ENCODE measurements at regions not wholly inside any gene's neighbourhood (a gene's known extent, or its start where the extent isn't known, plus 50 kb on each side); places are given as distances from the start of the nearest gene placed in this dataset.
"Not testable (repeated sequence)": the region's sequence is repeated elsewhere in the genome, so short reads cannot be mapped to it uniquely, and the experiment has no call there.

DNA sequence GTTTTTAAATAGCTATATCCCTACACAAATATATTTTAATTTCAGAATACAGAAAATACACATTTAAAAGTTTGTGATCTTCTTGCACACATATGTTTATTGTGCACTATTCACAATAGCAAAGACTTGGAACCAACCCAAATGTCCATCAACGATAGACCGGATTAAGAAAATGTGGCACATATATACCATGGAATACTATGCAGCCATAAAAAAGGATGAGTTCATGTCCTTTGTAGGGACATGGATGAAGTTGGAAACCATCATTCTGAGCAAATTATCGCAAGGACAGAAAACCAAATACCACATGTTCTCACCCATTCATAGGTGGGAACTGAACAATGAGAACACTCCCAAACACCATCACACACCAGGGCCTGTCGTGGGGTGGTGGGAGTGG is 266.9 kb upstream of the GK2 start:
- in situ Hi-C loops (cut with HindIII; ENCODE audit: low pct_ligation_motif_present, low pct_unique_long_range_greater_than_20kb, low sequenced_read_pairs); DNase-seq: not testable (repeated sequence)

DNA sequence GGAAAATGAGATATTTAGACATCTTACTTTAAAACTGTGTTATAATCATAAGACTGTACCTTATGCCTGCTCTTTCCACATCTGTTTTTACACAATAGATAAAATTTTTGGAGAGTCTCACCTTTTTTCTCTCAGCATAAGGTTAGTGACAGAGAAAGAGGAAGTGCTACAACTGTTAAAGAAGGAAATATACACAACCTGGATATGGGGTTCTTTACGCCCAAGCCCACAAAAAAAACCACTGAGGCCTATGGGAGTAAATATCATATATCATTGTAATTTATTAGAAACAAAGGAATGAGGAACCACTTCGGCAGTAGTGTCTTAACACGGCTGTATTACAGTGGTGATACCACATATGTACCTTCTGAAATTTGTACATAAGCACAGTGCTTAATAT is 265.9 kb upstream of the GK2 start:
- DNase-seq, result no peak
- in situ Hi-C loops (cut with HindIII; ENCODE audit: low pct_ligation_motif_present, low pct_unique_long_range_greater_than_20kb, low sequenced_read_pairs), result no loop called here

DNA sequence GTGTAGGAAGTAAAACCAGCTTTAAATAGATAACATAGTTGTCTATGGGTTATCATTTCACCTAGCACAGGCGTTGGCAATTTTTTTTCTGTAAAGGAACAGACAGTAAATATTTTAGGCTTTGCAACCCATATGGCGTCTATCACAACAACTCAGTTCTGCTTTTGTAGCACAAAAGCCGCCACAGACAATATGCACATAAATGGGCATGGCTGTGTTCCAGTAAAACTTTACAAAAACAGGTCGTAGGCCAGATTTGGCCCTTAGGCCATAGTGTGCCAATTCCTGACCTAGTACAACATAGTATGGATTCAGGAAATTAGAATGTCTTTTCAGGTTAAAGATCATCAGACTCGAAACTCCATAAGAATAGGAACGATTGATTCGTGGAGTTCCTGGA is 265.3 kb upstream of the GK2 start:
- DNase-seq, result no peak
- in situ Hi-C loops (cut with HindIII; ENCODE audit: low pct_ligation_motif_present, low pct_unique_long_range_greater_than_20kb, low sequenced_read_pairs), result no loop called here

DNA sequence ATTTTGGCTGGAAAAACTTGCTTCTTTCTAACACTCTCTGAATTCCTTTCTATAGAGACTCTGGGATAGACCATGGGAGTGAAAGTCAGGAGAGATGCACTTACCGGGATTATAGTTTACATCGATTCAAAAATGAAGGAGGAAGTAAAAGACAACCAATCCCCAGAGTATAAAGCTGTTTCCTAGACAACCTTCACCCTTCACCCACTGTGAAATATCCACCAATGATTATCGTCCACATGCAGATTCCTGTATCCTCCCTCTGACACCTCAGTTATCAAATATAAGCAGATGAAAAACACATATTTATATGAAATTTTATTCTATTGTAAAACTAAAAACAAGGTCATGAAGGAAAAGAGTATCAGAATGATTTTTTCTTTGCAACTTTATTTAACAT is 258.8 kb upstream of the GK2 start:
- DNase-seq, result no peak
- in situ Hi-C loops (cut with HindIII; ENCODE audit: low pct_ligation_motif_present, low pct_unique_long_range_greater_than_20kb, low sequenced_read_pairs), result no loop called here

DNA sequence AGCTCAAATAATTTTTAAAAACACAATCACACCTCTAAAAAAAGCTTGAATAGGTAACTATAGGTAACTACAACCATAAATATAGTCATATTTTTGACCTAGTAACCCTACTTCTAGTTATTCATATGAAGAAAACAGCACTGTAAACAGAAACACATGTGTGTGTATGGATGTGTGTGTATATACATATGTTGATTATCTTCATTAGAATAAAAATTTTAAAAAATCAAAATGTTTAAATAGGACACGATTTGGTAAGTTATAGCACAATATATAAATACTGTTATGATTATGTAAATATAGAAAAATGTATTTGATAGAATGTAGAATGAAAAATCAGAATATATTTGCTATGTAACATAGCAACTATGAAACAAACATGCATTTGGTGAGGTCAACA is 258.1 kb upstream of the GK2 start:
- no peak for DNase-seq
- in situ Hi-C loops (cut with HindIII; ENCODE audit: low pct_ligation_motif_present, low pct_unique_long_range_greater_than_20kb, low sequenced_read_pairs), result no loop called here

DNA sequence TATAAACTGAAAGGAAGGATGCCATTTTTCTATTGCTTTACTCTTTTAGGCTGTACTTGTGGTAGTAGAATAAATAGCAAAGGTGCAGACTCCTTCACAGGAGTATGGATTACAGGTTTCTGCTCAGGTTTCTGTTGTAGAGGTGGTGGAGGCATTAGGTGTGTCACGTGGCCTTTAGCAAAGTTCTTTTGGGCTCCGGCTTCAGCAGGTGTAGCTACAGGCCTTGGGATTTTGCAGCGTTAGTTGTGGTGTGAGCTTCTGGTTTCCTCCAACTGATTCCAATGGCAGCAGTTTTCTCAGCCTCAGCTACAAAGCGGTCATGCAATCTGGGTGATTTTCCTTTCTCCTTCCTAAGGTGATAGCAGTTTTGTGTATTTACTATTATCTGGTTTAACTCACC is 255.8 kb upstream of the GK2 start:
- in situ Hi-C loops (cut with HindIII; ENCODE audit: low pct_ligation_motif_present, low pct_unique_long_range_greater_than_20kb, low sequenced_read_pairs), result no loop called here
- DNase-seq, result no peak

DNA sequence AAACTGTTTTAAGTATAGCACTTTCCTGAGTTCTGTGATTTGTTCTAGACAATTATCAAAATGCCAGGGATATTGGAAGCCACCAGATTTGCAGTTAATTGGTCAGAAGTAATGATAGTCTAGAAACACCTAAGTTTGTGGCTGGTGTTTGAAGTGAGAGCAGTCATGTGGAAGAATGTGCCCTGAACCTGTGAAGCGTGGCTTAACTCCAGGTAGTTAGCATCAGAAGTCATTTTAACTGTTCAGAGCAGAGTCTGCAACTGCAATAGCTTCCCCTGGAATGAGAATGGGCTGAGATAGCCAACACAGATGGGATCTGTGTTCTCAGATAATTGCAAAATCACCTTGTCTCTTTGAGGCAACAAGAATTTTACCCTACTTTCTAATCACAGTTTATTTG is 255.1 kb upstream of the GK2 start:
- DNase-seq, result no peak
- in situ Hi-C loops (cut with HindIII; ENCODE audit: low pct_ligation_motif_present, low pct_unique_long_range_greater_than_20kb, low sequenced_read_pairs), result no loop called here

DNA sequence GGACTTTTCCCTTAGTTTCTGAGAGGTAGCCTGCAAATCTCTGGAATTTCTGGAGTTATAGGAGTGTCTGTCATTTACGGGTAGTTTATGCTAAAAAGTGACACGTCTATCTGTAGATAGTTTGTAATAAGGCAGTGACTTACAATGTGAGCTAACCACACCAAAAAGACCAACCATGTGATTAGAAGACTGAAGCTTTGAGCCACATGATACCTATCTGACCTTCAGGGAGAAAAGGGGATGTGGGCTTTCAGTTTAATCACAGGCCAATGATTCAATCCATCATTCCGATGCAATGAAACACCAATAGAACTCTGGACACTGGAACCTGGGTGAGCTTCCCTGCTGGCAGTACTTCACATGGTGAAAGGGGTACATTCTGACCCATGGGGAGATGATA is 254.6 kb upstream of the GK2 start:
- DNase-seq, result no peak
- in situ Hi-C loops (cut with HindIII; ENCODE audit: low pct_ligation_motif_present, low pct_unique_long_range_greater_than_20kb, low sequenced_read_pairs), result no loop called here

DNA sequence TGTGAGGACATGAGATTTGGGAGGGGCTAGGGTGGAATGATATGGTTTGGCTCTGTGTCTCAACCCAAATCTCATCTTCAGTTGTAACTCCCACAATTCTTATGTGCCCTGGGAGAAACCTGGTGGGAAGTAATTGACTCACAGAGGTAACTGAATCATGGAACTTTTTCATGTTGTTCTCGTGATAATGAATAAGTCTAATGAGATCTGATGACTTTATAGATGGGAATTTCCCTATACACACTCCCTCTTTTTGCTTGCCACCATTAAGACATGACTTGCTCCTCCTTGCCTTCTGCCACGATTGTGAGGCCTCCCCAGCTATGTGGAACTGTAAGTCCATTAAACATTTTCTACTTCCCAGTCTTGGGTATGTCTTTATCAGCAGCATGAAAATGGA is 253.2 kb upstream of the GK2 start:
- DNase-seq, result no peak
- in situ Hi-C loops (cut with HindIII; ENCODE audit: low pct_ligation_motif_present, low pct_unique_long_range_greater_than_20kb, low sequenced_read_pairs), result no loop called here

DNA sequence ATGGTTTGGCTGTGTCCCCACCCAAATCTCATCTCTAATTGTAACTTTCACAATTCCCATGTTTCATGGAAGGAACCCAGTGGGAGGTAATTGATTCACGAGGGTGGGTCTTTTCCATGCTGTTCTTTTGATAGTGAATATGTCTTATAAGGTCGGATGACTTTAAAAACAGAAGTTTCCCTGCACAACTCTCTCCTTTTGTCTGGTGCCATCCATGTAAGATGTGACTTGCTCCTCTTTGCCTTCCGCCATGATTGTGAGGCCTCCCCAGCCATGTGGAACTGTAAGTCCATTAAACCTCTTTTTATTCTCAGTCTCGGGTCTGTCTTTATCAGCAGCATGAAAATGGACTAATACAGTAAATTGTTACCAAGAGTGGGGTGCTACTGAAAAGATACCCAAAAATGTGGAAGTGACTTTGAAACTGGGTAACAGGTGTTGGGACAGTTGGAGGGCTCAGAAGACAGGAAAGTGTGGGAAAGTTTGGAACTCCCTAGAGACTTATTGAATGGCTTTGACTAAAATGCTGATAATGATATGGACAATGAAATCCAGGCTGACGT is 251.4 kb upstream of the GK2 start:
- DNase-seq; in situ Hi-C loops (cut with HindIII; ENCODE audit: low pct_ligation_motif_present, low pct_unique_long_range_greater_than_20kb, low sequenced_read_pairs): not testable (repeated sequence)

DNA sequence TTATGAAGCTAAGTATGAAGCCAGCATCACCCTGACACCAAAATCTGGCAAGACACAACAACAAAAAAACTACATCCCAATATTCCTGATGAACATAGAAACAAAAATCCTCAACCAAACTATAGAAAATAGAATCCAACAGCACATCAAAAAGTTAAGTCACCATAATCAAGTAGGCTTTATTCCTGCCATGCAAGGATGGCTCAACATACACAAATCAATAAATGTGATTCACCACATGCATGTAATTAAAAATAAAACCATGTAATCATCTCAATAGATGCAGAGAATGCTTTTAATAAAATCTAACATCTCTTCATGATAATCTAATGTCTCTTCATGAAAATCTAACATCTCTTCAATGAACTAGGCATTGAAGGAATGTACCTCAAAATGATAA is 249.4 kb upstream of the GK2 start:
- no peak for DNase-seq

DNA sequence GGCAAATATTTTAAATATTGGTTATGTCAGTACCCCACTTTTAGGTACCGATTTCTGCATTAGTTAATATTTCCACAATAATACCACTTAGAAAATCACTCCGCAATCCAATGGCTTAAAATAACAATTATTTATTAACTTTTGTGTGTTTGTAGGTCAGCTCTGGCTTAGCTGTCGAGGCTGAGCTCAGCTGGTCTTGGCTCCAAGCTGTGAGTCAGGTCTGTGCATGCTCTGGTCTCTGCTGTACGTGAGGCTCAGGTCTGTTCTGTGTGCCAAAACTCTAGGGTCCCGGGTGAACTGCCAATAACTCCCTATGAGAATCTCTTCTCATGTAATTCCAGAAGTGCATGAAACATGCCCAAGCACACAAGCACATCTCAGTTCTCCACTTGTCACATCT is 245.8 kb upstream of the GK2 start:
- in situ Hi-C loops (cut with HindIII; ENCODE audit: low pct_ligation_motif_present, low pct_unique_long_range_greater_than_20kb, low sequenced_read_pairs), result no loop called here
- DNase-seq, result peak; percentile 4

More for the DNA sequence above, 249.4 kb upstream of the GK2 start:
- in situ Hi-C loops (cut with HindIII; ENCODE audit: low pct_ligation_motif_present, low pct_unique_long_range_greater_than_20kb, low sequenced_read_pairs), result no loop called here

DNA sequence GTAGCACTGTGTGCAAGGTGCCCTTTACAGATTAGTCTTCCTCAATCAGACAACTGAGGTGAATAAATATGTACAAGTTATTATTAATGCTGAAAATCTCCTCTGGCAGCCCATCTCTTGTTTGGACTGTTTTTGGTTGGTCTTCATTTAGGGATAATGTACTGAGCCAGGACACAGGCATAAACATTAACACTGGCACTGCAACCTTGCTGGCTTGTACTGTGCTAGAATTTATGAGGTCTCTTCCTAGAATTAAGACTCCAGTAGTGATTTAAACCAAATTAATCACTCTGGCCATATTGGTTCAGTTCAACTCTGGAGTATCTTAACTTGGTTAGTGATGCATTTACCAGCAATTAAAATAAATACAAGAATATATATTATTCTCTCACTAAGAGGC is 244.7 kb upstream of the GK2 start:
- no peak for DNase-seq

DNA sequence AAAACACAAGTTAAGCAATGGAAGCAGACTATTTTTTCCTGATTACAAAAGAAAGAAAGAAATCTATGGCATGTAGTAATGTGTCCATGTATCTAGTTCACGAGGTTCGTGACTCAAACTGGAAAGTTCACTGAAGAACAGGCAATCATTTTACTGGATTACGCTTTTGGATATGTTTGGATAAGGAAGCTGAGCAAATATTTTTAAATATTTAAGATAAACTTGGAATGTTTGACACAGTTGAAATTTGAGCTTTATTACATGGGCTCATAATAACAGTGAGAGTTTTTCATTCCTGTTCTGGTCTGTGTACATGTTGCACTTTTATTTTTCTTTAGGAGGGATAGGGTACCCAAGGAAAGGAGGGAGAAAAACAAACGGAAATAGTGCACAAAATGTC is 244.2 kb upstream of the GK2 start:
- in situ Hi-C loops (cut with HindIII; ENCODE audit: low pct_ligation_motif_present, low pct_unique_long_range_greater_than_20kb, low sequenced_read_pairs), result no loop called here
- DNase-seq, result no peak

More for the DNA sequence above, 244.7 kb upstream of the GK2 start:
- in situ Hi-C loops (cut with HindIII; ENCODE audit: low pct_ligation_motif_present, low pct_unique_long_range_greater_than_20kb, low sequenced_read_pairs), result no loop called here

DNA sequence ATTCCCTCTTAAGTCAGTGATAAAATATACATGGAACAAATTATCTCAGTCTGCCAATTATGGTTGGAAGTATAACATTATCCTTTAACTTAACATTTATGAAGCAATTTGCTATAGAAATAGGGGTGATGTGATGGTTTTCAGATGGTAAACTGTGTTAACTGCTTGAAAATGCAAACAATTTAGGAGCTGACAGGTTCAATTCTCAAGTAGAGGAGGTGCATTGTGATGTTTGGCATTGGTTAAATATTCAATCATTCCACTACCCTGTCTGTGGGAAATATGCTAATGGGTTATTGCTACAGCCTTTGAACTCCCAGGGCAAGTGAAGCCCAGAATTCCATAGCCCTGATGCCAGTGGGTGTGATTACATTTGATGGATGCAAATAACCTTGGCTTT is 243.4 kb upstream of the GK2 start:
- no peak for DNase-seq
- in situ Hi-C loops (cut with HindIII; ENCODE audit: low pct_ligation_motif_present, low pct_unique_long_range_greater_than_20kb, low sequenced_read_pairs), result no loop called here

DNA sequence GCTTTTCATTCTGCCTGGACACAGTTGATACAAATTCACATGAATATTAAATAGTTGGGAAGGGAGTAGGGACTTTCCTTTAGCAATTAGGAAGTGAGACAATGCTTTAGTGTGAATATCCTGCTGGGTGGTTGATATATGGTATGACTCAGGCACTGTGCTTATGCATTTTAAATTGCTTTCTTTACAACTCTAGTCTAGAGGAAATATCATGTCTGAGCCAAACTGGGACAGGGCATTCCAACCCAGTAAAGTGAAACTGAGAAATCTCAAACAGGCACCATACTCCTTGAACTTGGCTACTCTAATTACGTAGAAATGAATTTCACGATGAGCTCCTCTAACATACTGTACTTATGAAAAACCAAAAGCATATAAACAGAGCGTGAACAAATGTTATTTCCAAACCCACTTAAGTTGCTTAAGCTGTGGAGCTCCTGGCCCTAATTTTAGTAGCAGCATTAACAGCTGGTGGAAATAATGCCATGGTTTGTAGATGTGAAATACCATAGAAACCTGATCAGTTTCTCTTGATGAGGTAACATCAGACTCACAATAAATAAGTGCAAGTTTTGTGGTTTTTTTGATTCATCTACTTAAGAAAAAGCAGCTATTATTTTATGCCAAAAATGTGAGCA is 242.9 kb upstream of the GK2 start:
- no peak for DNase-seq
- in situ Hi-C loops (cut with HindIII; ENCODE audit: low pct_ligation_motif_present, low pct_unique_long_range_greater_than_20kb, low sequenced_read_pairs), result no loop called here

DNA sequence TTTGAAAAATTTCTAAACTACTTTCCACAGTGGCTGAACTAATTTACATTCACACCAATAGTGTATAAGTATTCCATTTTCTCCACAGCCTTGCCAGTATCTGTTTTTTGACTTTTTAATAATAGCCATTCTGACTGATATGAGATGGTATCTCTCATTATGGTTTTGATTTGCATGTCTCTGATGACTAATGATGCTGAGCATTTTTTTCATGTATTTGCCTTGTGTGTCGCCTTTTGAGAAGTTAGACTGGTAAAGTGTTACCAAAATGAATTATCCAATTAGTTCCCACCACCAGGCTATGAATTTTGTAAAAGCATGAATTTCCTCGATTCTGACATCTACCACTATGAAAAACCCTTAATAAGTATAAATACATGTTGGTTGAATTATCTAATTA is 242.2 kb upstream of the GK2 start:
- in situ Hi-C loops (cut with HindIII; ENCODE audit: low pct_ligation_motif_present, low pct_unique_long_range_greater_than_20kb, low sequenced_read_pairs), result no loop called here
- DNase-seq, result no peak

DNA sequence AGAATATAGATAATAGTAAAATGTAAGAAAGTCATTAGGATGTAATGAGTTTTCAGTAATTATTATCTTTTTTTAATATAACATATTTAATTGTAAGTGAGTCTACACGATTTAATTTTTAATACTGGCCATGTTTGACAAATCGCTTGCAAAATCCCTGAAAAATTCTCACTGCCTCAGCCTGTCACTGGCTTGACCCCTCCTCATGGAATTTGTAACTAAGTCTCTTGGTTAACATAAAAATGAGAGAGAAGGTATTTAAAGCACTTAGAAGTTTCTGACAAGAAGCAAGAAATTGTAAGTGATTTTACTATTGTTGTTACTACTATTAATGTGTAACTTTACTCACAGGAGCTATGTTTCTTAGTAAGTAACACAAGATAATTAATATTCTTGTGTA is 237.9 kb upstream of the GK2 start:
- no peak for DNase-seq
- in situ Hi-C loops (cut with HindIII; ENCODE audit: low pct_ligation_motif_present, low pct_unique_long_range_greater_than_20kb, low sequenced_read_pairs), result no loop called here

DNA sequence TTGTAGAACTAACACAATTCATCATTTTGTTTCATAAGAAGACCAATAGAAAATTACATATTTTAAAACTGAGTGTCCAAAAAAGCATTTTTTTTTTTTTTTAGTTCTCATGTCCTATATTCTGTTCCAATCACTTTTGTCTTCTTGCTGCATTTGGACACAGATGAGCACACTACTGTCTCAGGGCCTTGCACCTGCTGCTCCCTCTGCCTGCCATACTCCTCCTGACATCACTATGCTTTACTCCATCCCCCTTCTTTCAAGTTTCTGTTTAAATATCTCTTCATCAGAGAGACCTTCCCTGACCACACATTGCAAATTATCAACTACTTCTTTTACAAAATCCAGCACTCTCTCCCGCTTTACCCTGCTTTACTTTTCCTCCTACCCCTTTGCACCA is 230.7 kb upstream of the GK2 start:
- in situ Hi-C loops (cut with HindIII; ENCODE audit: low pct_ligation_motif_present, low pct_unique_long_range_greater_than_20kb, low sequenced_read_pairs), result no loop called here
- DNase-seq, result no peak

DNA sequence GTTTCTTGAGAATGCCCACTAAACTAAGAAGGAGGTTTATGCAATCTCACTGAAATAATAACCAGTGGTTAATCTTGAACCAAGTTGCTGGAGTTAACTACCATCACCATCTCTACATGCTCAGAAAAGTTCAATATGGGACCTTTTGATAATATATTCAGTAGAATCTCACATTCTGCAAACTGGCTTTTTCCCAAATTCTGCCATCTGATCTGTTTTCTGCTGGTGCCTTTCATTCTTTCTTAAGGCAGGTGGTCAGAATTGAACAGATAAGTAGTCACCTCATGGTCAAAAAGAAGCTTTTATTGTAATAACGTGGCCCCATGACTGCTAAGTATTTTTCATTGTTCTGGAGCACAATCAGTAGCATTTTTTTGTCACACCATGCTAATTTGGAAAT is 229.0 kb upstream of the GK2 start:
- in situ Hi-C loops (cut with HindIII; ENCODE audit: low pct_ligation_motif_present, low pct_unique_long_range_greater_than_20kb, low sequenced_read_pairs), result no loop called here

DNA sequence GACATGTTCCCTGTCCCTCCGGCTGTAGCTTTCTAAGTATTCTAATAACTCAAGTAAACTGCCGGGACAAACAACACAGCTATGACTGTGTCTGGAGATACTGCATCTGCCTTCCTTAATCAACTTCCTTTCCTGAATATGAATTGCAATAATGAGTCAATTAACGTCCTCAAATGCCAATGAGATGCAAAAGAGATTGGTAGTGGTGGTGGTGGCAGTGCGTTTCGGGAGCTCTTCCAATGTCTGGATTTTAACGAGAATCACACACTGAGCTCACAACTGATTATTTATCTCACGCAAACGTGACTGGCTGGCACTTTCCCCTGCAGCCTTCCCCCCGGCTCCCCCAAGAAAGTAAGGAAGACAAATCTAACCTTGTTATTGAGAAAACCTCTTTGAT is 226.1 kb upstream of the GK2 start:
- in situ Hi-C loops (cut with HindIII; ENCODE audit: low pct_ligation_motif_present, low pct_unique_long_range_greater_than_20kb, low sequenced_read_pairs), result no loop called here
- no peak for DNase-seq

More for the DNA sequence above, 229.0 kb upstream of the GK2 start:
- no peak for DNase-seq

Measured in ACHN (cell line).